ENCODE measurements at regions not wholly inside any gene's neighbourhood (a gene's known extent, or its start where the extent isn't known, plus 50 kb on each side); places are given as distances from the start of the nearest gene placed in this dataset.

- TF ChIP-seq CTCF (conservative IDR thresholded peaks at IDR 0.05; ENCODE audit: low read depth, low read length) (peak; percentile 78), EZH2 (IDR thresholded peaks at IDR 0.05; ENCODE audit: borderline replicate concordance, low read depth, low read length, poor library complexity, severe bottlenecking) (no peak)
Measured at GRCh38 chr17:21511363-21512195, 135.4 kb downstream of the KCNJ12 start.
